ENCODE measurements at regions not wholly inside any gene's neighbourhood (a gene's known extent, or its start where the extent isn't known, plus 50 kb on each side); places are given as distances from the start of the nearest gene placed in this dataset.

DNA sequence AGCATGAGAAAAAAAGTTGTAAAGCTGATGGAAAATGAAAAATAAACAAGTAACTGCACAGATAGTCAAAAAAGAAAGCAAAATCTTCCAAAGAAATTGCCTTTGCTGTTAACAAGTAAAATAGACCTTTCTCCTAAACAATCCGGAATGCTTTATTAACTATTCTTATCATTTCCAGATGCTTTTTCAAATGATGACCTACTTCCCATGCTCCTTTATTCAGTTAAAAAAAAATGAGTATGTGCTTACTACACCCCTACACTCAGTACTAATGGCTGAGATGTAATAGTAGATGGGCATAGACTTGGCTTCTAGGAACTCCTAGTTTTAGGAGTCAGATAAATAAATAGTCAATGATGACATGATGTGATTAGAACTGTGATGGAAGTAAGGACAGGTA lies 108.5 kb downstream of the NIBAN1 start:
- TF ChIP-seq, protein P1, sequence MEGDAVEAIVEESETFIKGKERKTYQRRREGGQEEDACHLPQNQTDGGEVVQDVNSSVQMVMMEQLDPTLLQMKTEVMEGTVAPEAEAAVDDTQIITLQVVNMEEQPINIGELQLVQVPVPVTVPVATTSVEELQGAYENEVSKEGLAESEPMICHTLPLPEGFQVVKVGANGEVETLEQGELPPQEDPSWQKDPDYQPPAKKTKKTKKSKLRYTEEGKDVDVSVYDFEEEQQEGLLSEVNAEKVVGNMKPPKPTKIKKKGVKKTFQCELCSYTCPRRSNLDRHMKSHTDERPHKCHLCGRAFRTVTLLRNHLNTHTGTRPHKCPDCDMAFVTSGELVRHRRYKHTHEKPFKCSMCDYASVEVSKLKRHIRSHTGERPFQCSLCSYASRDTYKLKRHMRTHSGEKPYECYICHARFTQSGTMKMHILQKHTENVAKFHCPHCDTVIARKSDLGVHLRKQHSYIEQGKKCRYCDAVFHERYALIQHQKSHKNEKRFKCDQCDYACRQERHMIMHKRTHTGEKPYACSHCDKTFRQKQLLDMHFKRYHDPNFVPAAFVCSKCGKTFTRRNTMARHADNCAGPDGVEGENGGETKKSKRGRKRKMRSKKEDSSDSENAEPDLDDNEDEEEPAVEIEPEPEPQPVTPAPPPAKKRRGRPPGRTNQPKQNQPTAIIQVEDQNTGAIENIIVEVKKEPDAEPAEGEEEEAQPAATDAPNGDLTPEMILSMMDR (conservative IDR thresholded peaks at IDR 0.05; ENCODE audit: low read depth, low read length) = no peak
- TF ChIP-seq EZH2 (IDR thresholded peaks at IDR 0.05; ENCODE audit: borderline replicate concordance, low read depth, low read length, poor library complexity, severe bottlenecking) = no peak
